ENCODE measurements at regions not wholly inside any gene's neighbourhood (a gene's known extent, or its start where the extent isn't known, plus 50 kb on each side); places are given as distances from the start of the nearest gene placed in this dataset.

GRCh38 chr1:73654714-73655113 lies 543.3 kb downstream of the LRRIQ3 start:
- Histone ChIP-seq H3K4me3 (no peak overlapping the region), H3K27me3 (no peaks in the 10 kb centered on the region), H3K4me1 (no peaks in the 10 kb centered on the region), H3K27ac (no peak overlapping the region), H3K36me3 (no peaks in the 10 kb centered on the region), H3K9me3 (no peaks in the 10 kb centered on the region)
- TF ChIP-seq POLR2AphosphoS5 (IDR thresholded peaks at IDR 0.05) (no peak), EP300 (IDR thresholded peaks at IDR 0.05) (no peak), POLR2A (IDR thresholded peaks at IDR 0.05) (no peak)
- TF ChIP-seq, protein P1, sequence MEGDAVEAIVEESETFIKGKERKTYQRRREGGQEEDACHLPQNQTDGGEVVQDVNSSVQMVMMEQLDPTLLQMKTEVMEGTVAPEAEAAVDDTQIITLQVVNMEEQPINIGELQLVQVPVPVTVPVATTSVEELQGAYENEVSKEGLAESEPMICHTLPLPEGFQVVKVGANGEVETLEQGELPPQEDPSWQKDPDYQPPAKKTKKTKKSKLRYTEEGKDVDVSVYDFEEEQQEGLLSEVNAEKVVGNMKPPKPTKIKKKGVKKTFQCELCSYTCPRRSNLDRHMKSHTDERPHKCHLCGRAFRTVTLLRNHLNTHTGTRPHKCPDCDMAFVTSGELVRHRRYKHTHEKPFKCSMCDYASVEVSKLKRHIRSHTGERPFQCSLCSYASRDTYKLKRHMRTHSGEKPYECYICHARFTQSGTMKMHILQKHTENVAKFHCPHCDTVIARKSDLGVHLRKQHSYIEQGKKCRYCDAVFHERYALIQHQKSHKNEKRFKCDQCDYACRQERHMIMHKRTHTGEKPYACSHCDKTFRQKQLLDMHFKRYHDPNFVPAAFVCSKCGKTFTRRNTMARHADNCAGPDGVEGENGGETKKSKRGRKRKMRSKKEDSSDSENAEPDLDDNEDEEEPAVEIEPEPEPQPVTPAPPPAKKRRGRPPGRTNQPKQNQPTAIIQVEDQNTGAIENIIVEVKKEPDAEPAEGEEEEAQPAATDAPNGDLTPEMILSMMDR (IDR thresholded peaks at IDR 0.05), result no peak
- intact Hi-C loops (cut with DNase I; ENCODE audit: low total_unique reads), result no loop called here
- no peak for DNase-seq

DNA sequence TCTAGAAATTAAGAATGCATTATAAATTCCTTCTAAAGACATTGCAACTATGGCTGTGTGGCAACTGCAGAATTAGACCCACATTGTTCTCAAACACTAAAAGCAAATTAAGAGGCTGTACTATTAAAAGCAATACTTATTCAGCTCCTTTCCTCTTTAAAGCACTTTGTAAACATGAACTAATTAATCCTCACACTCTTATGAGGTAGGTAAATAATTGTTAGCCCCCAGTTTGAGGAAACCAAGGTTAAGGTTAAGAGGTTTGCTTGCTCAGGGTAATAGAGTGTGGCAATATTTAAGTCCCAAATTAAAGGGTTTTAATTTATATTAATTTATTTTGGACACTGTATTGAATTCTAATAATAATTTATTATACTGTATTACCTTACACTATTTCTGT lies 553.8 kb downstream of the LRRIQ3 start:
- Histone ChIP-seq H3K9me3 (no peaks in the 10 kb centered on the region), H3K36me3 (no peaks in the 10 kb centered on the region), H3K27ac (no peak overlapping the region), H3K4me1 (no peaks in the 10 kb centered on the region), H3K4me3 (no peak overlapping the region), H3K27me3 (no peaks in the 10 kb centered on the region)
- DNase-seq, result no peak
- intact Hi-C loops (cut with DNase I; ENCODE audit: low total_unique reads), result no loop called here
- TF ChIP-seq POLR2AphosphoS5 (IDR thresholded peaks at IDR 0.05), result no peak
- TF ChIP-seq, protein P1 (IDR thresholded peaks at IDR 0.05), result no peak
- TF ChIP-seq POLR2A (IDR thresholded peaks at IDR 0.05), result no peak
- TF ChIP-seq EP300 (IDR thresholded peaks at IDR 0.05), result no peak

DNA sequence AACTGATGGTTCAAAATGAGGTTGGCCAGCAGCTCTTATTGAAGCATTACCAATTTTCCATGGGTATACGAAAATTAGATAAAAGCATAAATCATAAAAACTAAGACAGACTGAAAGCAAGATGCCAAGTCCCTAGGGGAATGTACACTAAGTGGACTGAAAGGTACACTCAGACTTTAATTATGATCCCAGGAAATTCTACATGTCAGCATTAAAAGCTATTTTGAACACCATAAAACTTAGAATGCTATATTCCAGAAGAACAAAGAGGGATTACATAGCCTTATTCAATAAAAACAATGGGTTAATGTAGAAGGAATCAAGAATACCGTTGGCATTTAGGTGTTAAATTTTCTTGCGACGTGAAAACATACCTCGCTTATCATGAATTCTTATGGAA lies 558.5 kb downstream of the LRRIQ3 start:
- DNase-seq, result no peak
- WGBS, 5 donors, result 84 to 93% (median 89%) methylated on average over 5 of the region's 5 CpGs
- TF ChIP-seq POLR2AphosphoS5 (IDR thresholded peaks at IDR 0.05), result no peak
- TF ChIP-seq, protein P1 (IDR thresholded peaks at IDR 0.05), result no peak
- no peak for TF ChIP-seq EP300 (IDR thresholded peaks at IDR 0.05)
- no peak for TF ChIP-seq POLR2A (IDR thresholded peaks at IDR 0.05)
- H3K9me3 ChIP-seq, result no peaks in the 10 kb centered on the region
- no peaks in the 10 kb centered on the region for H3K4me1 ChIP-seq
- no peak overlapping the region for H3K27ac ChIP-seq
- H3K4me3 ChIP-seq, result no peak overlapping the region
- H3K27me3 ChIP-seq, result no peaks in the 10 kb centered on the region
- intact Hi-C loops (cut with DNase I; ENCODE audit: low total_unique reads), result no loop called here
- no peaks in the 10 kb centered on the region for H3K36me3 ChIP-seq

- H3K4me1 ChIP-seq, result no peaks in the 10 kb centered on the region
- no peak for TF ChIP-seq POLR2AphosphoS5 (IDR thresholded peaks at IDR 0.05)
- intact Hi-C loops (cut with DNase I; ENCODE audit: low total_unique reads), result no loop called here
- DNase-seq, result no peak
- H3K27me3 ChIP-seq, result no peaks in the 10 kb centered on the region
- H3K4me3 ChIP-seq, result no peak overlapping the region
- 61 to 77% (median 71%) methylated on average over 2 of the region's 2 CpGs for WGBS, 5 donors
- no peaks in the 10 kb centered on the region for H3K9me3 ChIP-seq
- H3K27ac ChIP-seq, result no peak overlapping the region
- H3K36me3 ChIP-seq, result no peaks in the 10 kb centered on the region
These were observed 560.7 kb downstream of the LRRIQ3 start for GRCh38 chr1:73637264-73637663.

DNA sequence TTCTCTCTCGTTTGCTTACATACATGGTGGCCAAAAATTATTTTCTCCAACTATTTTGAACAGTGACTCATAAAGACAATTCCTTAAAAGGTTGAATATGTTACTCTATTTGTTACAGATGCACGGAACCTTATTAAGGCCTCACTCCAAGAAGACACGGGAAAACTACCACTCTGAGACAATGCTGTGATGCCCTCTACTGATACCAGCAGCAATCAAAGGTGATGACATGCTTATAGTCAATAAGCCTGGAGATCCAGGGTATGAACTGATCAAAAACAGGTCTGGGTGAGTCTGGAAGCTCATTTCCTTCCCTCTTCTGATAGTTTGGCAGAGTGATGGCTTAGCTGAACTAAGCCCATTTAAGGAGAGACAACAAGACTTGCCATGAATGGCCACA lies 563.0 kb downstream of the LRRIQ3 start:
- DNase-seq, result no peak
- H3K9me3 ChIP-seq, result no peaks in the 10 kb centered on the region
- TF ChIP-seq EP300 (IDR thresholded peaks at IDR 0.05) (no peak), POLR2A (IDR thresholded peaks at IDR 0.05) (no peak), POLR2AphosphoS5 (IDR thresholded peaks at IDR 0.05) (no peak)
- TF ChIP-seq, protein P1 (IDR thresholded peaks at IDR 0.05), result no peak
- H3K27ac ChIP-seq, result no peak overlapping the region
- H3K4me3 ChIP-seq, result no peak overlapping the region
- intact Hi-C loops (cut with DNase I; ENCODE audit: low total_unique reads), result no loop called here
- WGBS, 5 donors, result 71 to 79% (median 73%) methylated on average over 3 of the region's 3 CpGs
- H3K4me1 ChIP-seq, result no peaks in the 10 kb centered on the region
- H3K27me3 ChIP-seq, result no peaks in the 10 kb centered on the region
- H3K36me3 ChIP-seq, result no peaks in the 10 kb centered on the region
